GM19099 (cell line): ENCODE measurements at regions not wholly inside any gene's neighbourhood (a gene's known extent, or its start where the extent isn't known, plus 50 kb on each side); places are given as distances from the start of the nearest gene placed in this dataset.

Experiments used
- POLR2A ChIP-seq: IDR thresholded peaks from 3 replicates; pipeline ENCODE4 v1.6.1; 2011; ENCODE audit warnings: low read depth; ENCODE audit not compliant: insufficient read length; ENCODE audit errors: extremely low read depth

GRCh38 chr9:99730062-99730461 lies 91.6 kb upstream of the NR4A3 start:
- TF ChIP-seq POLR2A = no peak

- TF ChIP-seq POLR2A = no peak
Observed at GRCh38 chr9:99731950-99732349, 89.7 kb upstream of the NR4A3 start.

DNA sequence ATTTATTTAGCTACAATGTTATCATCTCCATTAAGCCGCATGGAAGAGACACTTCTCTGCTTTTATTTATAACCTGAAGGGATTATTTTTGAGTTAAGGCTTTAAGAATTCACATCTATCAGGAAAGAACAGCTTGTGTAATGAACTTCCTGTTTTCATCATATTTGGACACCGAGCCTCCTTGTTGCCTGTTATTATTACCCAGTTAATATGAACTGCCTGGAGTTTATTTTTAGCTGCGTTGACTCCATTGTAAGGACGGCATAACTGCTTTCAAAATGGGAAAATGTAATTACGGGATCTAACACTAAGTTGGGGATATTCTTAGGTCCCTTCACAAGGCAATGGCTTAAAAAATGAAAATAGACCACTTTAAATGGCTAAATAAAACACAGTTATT lies 89.0 kb upstream of the NR4A3 start:
- no peak for TF ChIP-seq POLR2A

DNA sequence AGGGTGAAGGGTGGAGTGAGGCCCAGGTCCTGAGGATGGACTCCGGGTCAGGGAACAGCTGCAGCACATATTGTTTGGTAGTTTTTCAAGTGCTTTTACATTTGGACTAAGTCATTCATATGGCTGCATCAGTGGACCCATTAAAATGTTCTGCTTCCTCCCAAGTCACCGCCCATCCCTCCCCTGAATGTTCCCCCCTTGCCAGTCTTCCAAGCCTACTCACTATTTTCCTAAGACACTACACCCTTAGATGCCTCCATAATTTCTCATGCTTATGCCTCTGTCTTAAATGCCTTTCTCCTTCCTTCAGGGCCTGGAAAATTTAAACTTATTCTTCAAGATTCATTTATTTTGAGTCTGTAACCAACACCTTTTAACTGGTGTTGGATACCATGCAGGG lies 86.6 kb upstream of the NR4A3 start:
- no peak for TF ChIP-seq POLR2A

GRCh38 chr9:99736291-99736690 lies 85.4 kb upstream of the NR4A3 start:
- no peak for TF ChIP-seq POLR2A

DNA sequence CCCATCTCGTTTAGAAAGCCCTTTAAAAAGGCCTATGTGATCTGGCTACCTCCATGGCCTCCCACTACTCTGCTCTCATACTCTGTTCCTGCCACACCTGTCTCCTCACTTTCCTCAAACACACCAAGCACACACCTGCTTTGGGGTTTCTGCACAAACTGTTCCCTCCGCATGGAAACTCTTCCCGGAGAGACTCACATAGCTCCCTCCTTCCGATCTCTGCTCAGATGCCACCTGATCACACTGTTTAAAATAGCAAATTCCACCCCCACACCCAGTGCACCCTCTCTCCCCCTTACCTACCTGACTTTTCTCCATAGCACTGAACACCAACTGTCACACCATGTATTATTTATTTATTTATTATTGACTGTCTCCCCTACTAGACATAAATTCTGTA lies 84.0 kb upstream of the NR4A3 start:
- TF ChIP-seq POLR2A = no peak

DNA sequence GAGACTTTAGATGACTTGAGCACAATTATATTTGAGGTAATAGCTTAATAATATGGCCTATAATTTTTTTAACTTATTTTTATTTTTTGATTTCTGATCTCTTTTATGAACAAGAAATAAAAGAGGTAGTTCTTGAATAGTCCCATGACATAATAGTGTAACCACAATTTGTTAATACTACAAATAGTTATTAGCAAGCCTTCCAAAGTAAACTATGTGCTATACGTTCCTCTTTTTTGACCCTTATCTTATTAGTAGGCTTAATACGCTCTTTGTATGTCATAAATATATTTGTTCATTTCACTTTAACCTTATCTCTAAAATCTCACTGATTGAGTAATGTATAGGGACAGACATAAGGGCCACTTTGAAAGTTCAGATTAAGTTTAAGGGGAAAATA lies 78.7 kb upstream of the NR4A3 start:
- no peak for TF ChIP-seq POLR2A

DNA sequence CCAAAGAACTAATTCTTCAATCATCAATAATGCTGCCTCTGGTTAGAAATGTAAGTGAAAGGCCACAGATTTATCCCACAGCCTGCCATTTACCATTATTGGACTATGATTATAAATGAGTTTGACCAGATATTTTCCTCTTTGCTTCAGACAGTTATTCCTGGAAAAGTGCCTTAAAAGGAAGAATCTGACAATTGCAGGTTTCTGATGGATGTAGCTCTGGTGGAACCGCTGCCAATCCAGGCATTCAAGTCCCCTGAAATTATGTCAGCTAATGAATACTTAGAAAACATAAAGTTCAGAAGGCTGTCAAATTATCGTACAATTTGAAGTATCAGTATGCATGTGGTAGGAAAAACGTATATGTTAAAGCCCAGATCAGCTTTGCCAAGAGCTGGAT lies 78.2 kb upstream of the NR4A3 start:
- no peak for TF ChIP-seq POLR2A

DNA sequence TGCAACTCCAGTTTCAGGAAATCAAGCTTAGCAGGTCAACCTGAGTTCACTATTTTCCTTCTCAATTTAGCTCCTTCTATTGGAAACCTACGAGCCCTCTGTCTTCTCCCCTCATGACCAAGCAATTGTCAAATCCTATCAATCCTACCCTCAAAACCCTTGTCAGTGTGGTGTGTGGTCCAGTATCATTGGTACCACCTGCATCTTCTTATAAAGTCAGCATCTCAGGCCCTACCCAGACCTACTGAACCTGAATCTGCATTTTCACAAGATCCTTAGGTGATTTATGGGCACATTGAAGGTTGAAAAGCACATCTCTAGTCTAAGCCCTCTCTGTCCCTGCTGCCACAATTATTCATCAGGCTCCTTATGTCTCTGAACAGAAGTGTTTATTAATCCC lies 77.6 kb upstream of the NR4A3 start:
- no peak for TF ChIP-seq POLR2A

GRCh38 chr9:99745085-99745484 lies 76.6 kb upstream of the NR4A3 start:
- TF ChIP-seq POLR2A = no peak

DNA sequence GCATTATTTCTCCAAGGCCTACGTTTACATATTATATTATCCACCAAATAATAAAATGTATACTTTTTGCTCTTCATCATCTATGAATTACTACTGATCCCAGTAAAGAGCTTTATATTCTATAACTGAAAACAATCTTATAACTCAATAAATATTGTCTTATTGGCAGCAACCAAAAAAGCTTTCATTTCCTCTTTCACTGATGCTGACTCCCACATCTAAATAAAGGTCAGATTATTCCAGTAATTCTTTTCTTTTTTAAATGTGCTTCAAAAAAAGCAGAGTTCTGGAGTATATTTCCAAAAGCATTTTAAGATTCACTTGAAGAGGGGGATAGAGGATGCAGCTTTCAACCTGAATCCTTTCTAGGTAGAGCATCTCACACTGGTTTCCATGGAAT lies 75.3 kb upstream of the NR4A3 start:
- no peak for TF ChIP-seq POLR2A

GRCh38 chr9:99748266-99748665 lies 73.4 kb upstream of the NR4A3 start:
- no peak for TF ChIP-seq POLR2A

DNA sequence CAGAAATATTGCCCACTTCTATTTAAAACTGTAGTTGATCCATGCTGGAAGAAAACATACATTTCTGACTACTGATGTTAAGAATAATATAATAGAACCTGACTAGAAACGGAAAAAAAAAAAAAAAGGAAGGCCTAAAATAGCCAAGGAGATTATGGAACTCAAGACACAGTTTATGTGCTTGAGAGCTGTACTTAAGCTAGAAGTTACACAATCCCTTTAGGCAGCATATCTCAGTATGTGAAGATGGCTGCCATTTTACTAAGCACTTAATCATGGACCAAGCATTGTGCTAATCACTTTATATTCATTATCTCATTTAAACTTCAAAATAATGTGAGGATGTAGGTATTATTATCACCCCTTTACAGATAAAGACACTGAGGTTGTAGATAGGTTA lies 73.0 kb upstream of the NR4A3 start:
- no peak for TF ChIP-seq POLR2A

- TF ChIP-seq POLR2A = no peak
Observed at GRCh38 chr9:99749641-99750040, 72.0 kb upstream of the NR4A3 start.

DNA sequence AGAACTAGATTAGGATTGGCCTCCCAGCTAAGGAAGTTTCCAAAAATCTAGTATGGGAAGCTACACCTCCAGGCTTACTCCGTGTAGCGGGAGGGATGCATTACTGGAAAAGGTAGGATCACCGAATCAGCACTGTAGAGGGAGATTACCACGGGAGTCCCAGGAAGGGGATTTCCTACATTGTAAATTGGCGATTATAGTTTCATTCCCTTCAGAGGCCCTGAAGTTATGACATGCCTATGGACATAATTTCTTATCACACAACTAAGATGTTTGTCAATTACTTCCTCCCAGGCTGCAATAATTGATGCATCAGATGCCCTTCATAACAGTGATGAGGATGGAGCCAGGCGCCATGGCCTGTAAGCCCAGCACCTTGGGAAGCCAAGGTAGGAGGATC lies 71.2 kb upstream of the NR4A3 start:
- TF ChIP-seq POLR2A = no peak

GRCh38 chr9:99752417-99753109 lies 69.1 kb upstream of the NR4A3 start:
- TF ChIP-seq POLR2A = no peak

GRCh38 chr9:99753436-99753835 lies 68.2 kb upstream of the NR4A3 start:
- TF ChIP-seq POLR2A = no peak
